Fibroblast of lung (primary cell): ENCODE measurements at regions not wholly inside any gene's neighbourhood (a gene's known extent, or its start where the extent isn't known, plus 50 kb on each side); places are given as distances from the start of the nearest gene placed in this dataset.

Experiments
- CTCF ChIP-seq, 2 donors: IDR thresholded peaks in 1 of 2; conservative IDR thresholded peaks in 1 of 2; 1 replicate in 1 of 2; 2 replicates in 1 of 2; pipeline ENCODE4 v1.5.1; 2011 to 2012; ENCODE audit warnings: low read length in 2 of 2, control low read depth in 1 of 2, inconsistent platforms in 1 of 2, low read depth in 1 of 2, mild to moderate bottlenecking in 1 of 2
- EZH2 ChIP-seq: IDR thresholded peaks from 2 replicates; pipeline ENCODE4 v1.5.1; 2012; ENCODE audit warnings: low read length, control low read depth, mild to moderate bottlenecking; ENCODE audit errors: missing control alignments

GRCh38 chr13:60629158-60629557 is 232.1 kb downstream of the TDRD3 start:
- TF ChIP-seq CTCF (conservative IDR thresholded peaks at IDR 0.05 in 1 of 2, IDR thresholded peaks at IDR 0.05 in 1 of 2; ENCODE audit: low read depth in 1 of 2, low read length in 2 of 2), result no peak
- no peak for TF ChIP-seq EZH2
